ENCODE measurements at regions not wholly inside any gene's neighbourhood (a gene's known extent, or its start where the extent isn't known, plus 50 kb on each side); places are given as distances from the start of the nearest gene placed in this dataset.

GRCh38 chr12:92022093-92022492 is 123.6 kb downstream of the BTG1 start:
- H3K27me3 Mint-ChIP-seq (ENCODE audit: low read depth) = no peaks in the 10 kb centered on the region
- H3K27ac Mint-ChIP-seq (ENCODE audit: unreplicated experiment) = no peak overlapping the region
- H3K4me3 Mint-ChIP-seq (ENCODE audit: unreplicated experiment) = no peak overlapping the region

GRCh38 chr12:92021666-92022035 is 124.0 kb downstream of the BTG1 start:
- Mint-ChIP-seq H3K9me3 (ENCODE audit: low read depth) (peaks cover 2% of the 10 kb centered on the region), H3K27ac (ENCODE audit: unreplicated experiment) (no peak overlapping the region), H3K4me3 (ENCODE audit: unreplicated experiment) (no peak overlapping the region), H3K27me3 (ENCODE audit: low read depth) (no peaks in the 10 kb centered on the region), H3K36me3 (ENCODE audit: low read depth) (no peaks in the 10 kb centered on the region), H3K4me1 (ENCODE audit: low read depth) (peaks cover 11% of the 10 kb centered on the region)
- TF ChIP-seq CTCF (IDR thresholded peaks at IDR 0.05) = no peak
- no peak for DNase-seq (ENCODE audit: low spot score)

More at GRCh38 chr12:92022093-92022492, 123.6 kb downstream of the BTG1 start:
- DNase-seq (ENCODE audit: low spot score) = no peak
- Mint-ChIP-seq H3K9me3 (ENCODE audit: low read depth) (no peaks in the 10 kb centered on the region), H3K4me1 (ENCODE audit: low read depth) (peaks cover 12% of the 10 kb centered on the region), H3K36me3 (ENCODE audit: low read depth) (no peaks in the 10 kb centered on the region)
- no peak for TF ChIP-seq CTCF (IDR thresholded peaks at IDR 0.05)

GRCh38 chr12:92020983-92021665 is 124.5 kb downstream of the BTG1 start:
- Mint-ChIP-seq H3K4me1 (ENCODE audit: low read depth) (peaks cover 11% of the 10 kb centered on the region), H3K9me3 (ENCODE audit: low read depth) (peaks cover 5% of the 10 kb centered on the region), H3K27ac (ENCODE audit: unreplicated experiment) (no peak overlapping the region), H3K36me3 (ENCODE audit: low read depth) (no peaks in the 10 kb centered on the region), H3K27me3 (ENCODE audit: low read depth) (no peaks in the 10 kb centered on the region), H3K4me3 (ENCODE audit: unreplicated experiment) (no peak overlapping the region)
- no peak for DNase-seq (ENCODE audit: low spot score)
- no peak for TF ChIP-seq CTCF (IDR thresholded peaks at IDR 0.05)

- no peak overlapping the region for H3K27ac Mint-ChIP-seq (ENCODE audit: unreplicated experiment)
- no peaks in the 10 kb centered on the region for H3K36me3 Mint-ChIP-seq (ENCODE audit: low read depth)
- H3K9me3 Mint-ChIP-seq (ENCODE audit: low read depth) = peaks cover 5% of the 10 kb centered on the region
- no peak for TF ChIP-seq CTCF (IDR thresholded peaks at IDR 0.05)
- DNase-seq (ENCODE audit: low spot score) = no peak
- no peaks in the 10 kb centered on the region for H3K27me3 Mint-ChIP-seq (ENCODE audit: low read depth)
- H3K4me1 Mint-ChIP-seq (ENCODE audit: low read depth) = peaks cover 11% of the 10 kb centered on the region
- H3K4me3 Mint-ChIP-seq (ENCODE audit: unreplicated experiment) = no peak overlapping the region
Observed at GRCh38 chr12:92019491-92020277, 126.0 kb downstream of the BTG1 start.

- DNase-seq (ENCODE audit: low spot score) = no peak
- no peak for TF ChIP-seq CTCF (IDR thresholded peaks at IDR 0.05)
- H3K4me1 Mint-ChIP-seq (ENCODE audit: low read depth) = no peaks in the 10 kb centered on the region
- no peak overlapping the region for H3K27ac Mint-ChIP-seq (ENCODE audit: unreplicated experiment)
- H3K27me3 Mint-ChIP-seq (ENCODE audit: low read depth) = no peaks in the 10 kb centered on the region
- peaks cover 5% of the 10 kb centered on the region for H3K9me3 Mint-ChIP-seq (ENCODE audit: low read depth)
- no peak overlapping the region for H3K4me3 Mint-ChIP-seq (ENCODE audit: unreplicated experiment)
- H3K36me3 Mint-ChIP-seq (ENCODE audit: low read depth) = no peaks in the 10 kb centered on the region
Observed at GRCh38 chr12:92012691-92013090, 133.0 kb downstream of the BTG1 start.
